HG03432 (cell line): ENCODE measurements at regions not wholly inside any gene's neighbourhood (a gene's known extent, or its start where the extent isn't known, plus 50 kb on each side); places are given as distances from the start of the nearest gene placed in this dataset.

Experiments
- ATAC-seq: cut with Tn5 transposase; IDR thresholded peaks from one replicate; pipeline ENCODE4 v1.9.1; 2021; ENCODE audit warnings: mild to moderate bottlenecking, moderate library complexity; ENCODE audit not compliant: unreplicated experiment

DNA sequence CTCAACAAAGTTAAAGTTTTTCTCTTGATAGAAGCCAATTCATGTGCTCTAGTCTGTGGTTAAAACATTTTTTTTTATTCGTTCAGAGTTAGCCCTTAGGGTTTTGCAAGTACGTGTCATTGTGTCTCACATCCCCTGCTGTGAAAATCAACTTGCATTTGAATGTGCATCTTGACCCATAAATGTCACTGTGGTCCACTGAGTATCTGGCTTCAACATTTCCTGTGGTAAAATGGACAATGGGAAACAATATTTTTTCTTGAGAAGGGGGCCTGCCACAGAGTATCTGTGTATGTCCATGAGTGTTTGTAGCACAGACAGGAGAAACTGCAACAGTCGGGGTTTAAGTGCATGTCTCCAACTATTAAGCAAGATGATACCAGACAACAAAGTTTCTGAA is 554.8 kb upstream of the TENM3 start:
- no peak for ATAC-seq

DNA sequence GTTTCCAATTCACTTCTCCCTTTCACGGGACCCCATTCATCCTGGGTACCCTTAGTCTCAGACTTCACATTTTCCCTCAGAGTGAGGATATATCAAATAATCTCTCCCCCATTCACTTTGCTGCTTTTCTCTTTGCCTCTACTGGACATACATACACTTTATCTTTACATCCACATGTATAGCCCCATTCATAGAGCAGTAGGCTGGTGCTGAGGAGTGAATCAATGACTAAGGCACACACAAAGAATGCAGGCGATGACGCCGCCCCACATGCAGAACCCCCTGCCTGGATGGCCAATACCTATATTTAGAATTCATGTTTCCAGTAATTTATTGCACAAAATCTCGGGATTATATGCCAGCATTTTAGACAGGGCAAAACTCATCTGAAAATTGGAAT is 554.3 kb upstream of the TENM3 start:
- no peak for ATAC-seq

DNA sequence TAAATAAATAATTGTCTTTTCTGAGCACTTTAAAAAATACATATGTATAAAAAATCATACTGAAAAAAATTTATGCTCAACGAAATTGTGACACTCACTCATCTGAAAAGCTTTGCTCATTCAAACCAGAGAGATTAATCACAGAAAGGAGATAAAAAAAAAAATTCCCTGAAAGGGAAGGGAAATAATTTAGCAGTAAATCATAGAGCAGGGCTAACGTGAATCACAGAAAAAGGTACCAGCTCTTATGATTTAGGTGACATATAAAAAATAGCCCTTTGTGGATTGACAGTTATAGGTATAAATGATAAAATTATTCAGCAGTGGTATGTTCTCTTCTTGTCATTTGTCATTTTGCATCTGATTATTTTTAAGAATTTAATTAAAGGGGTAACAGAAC is 552.7 kb upstream of the TENM3 start:
- no peak for ATAC-seq

DNA sequence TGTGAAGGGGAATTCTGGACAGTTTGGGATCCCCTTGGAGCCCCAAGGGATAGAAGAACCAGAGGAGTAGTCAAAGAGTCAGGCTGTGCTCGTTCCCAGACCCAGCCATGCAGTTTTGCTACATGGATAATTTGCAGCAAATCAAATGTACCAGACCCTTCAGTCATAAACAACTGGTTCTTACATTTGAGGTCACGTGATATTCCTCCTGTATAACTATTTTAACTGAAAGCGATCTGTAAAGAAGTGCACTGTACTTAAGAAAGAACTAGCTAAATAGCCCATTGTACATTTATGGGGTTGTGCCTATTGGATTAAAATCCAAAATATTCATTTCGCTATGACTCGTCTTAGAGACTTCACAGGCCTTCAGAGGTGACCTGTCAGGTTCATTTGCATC is 550.2 kb upstream of the TENM3 start:
- ATAC-seq: no peak

DNA sequence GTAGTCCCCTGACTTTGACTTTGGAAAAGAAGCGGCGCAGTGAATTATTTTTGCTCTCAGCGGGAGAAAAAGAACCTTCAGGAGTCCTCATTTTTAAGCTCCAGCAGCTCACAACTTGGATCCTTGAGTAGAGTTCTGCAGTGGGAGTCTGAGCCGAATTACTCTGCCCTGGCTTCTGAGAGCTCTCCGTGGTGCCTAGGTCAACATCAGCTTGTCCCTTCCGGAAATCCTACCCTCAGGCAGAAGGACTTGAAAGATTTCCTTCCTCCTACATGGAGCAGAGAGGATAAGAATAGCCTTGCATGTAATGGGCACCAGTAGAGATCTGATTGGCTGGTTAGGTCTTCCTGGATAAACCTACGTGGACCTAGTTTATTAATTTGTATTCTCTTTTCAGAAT is 549.7 kb upstream of the TENM3 start:
- ATAC-seq: no peak

DNA sequence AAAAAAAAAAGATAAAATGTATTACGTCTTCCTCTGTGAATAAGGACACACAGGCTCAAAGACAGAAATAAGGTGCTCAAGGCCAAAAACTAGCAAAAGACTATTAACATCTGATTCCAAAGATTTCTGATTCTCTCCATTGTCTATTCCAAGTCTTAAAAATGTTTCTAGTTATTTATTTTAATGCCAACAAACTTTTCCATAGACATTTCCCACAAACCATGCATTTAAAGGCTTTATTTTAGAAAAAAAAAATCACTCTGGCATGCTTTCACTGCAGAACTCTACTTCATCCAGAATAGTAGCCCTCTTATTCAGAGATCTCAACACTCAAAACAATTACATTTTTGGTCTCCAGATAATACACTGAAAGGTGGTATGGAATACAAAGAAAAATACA is 545.0 kb upstream of the TENM3 start:
- no peak for ATAC-seq

DNA sequence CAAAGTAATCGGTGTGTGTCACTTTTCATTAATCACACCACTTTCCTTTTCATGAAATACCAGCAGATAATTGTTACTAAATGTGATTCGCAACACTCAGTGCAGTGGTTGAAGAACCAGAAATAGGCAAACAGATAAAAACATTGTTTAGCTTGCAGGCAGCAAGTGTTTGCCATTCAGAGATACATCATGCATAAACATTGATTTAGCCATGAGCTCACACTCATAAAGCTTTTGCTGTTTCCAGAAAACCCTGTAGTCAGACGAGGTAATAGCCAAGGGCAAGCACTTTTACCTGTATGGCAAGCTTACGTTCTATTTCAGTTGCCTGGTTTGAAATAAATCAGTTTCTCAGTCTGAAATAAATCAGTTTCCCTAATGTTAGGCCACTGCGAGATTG is 542.0 kb upstream of the TENM3 start:
- no peak for ATAC-seq

DNA sequence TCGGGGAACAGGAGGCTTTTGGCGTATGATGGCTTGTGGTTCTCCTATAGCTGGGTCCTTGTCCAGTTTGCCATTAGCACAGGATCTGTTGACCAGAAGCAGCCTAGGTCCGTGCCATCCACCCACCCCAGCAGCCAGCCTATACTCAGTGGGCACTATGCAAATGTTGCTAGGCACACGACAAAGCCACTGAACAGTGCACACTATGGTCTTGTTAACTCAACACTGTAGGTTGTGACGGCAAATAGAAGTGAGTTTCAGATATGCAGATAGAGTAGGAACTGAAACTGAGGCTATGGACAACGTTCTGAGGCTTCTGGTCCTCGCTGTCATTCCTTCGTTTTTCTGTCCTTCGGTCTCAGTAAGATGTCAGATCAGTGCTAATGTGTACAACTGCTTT is 541.3 kb upstream of the TENM3 start:
- no peak for ATAC-seq

DNA sequence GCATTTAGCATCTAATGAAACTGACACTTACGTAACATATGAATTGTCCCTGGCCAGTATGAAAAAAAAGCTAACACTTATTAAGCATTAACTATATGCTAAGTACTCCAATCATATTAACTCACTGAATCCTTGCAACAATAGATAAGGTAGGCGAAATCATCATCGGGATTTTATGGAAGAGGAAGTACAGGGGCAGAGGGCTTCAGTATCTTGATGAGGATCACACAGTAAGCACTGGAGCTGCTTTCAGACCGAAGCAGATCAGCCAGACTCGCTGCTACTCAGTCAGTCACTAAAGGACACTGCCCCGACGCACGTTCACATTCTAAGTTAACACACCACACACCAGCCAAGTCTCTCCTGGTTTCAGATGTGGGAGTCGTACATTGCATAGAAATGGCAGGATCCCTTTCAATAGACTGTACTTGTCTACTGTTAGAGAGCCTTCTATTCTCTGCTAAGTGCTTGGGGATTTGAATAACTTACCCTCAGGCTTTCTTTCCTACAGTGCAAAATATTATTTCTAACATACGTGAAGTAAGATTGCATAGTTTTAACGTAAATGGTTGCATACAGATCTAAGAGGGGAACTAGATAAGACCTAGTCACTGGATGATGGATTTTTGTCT is 540.2 kb upstream of the TENM3 start:
- ATAC-seq: no peak

DNA sequence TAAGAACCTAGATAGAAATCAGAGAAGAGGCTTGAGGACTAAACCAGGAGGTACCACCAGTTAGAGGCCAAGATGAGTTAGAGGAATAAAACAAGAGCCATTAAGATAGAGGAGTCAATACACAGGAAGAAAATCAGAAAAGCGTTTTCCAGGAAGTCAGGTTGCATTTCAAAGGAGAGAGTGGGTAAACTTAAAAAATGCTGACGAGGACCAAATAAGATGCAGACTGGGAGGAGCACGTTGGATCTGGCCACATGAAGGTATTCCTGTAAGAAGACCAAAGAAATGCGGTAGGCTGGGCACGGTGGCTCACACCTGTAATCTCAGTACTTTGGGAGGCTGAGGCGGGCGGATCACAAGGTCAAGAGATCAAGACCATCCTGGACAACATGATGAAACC is 533.1 kb upstream of the TENM3 start:
- ATAC-seq: no peak

DNA sequence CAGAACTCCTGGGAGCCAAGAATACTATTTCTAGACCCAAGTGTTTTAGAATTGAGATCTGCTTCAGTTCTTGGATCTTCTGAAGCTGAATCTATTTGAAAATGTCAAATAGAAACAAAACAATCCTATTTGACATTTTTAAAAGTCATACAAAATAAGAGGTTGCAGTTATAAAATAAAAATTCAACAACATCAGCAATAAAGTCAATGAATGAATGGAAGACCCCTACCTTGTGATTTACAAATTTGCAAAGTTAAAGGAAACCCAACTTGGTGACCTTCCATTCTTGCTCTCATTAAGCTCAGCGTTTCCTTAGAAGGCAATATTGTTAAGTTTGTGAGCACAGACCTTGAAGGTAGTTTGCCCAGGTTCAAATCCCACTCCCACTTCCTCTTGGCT is 531.8 kb upstream of the TENM3 start:
- no peak for ATAC-seq

DNA sequence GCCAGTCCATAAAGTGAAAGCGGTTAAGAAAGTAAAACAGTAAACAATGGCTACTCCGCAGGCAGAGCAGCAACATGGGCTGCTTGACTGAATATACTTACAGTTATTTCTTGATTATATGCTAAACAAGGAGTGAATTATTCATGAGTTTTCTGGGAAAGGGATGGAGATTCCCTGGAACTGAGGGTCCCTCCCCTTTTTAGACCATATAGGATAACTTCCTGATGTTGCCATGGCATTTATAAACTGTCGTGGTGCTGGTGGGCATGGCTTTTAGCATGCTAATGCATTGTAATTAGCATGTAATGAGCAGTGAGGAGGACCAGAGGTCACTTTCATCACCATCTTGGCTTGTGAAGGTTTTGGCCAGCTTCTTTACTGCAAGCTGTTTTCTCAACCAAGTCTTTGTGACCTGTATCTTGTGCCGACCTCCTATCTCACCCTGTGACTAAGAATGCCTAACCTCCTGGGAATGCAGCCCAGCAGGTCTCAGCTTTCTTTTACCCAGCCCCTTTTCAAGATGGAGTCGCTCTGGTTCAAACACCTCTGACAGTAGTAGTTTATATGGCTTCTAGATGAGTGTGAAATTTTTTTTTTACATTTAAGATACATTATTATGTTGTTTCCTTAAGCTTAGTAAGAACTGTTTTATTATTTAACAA is 514.8 kb upstream of the TENM3 start:
- no peak for ATAC-seq

DNA sequence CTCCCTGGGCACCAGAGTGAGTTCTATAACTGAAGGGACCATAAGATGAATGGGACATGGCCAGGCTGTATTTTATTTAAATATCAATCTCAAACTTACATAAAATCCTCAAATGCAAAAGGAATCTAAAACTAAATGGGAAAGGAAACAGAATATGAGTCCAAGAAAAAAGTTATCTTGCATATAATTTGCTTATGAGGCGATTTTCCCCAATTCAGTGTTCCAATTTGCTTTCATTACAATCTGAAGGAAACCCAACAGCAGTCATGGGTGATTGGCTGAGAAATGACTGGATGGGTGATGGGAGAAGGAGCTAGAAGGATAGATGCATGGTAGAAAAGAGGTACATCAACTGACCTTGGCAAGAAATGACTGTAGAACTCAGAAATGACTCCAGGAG is 511.3 kb upstream of the TENM3 start:
- no peak for ATAC-seq

DNA sequence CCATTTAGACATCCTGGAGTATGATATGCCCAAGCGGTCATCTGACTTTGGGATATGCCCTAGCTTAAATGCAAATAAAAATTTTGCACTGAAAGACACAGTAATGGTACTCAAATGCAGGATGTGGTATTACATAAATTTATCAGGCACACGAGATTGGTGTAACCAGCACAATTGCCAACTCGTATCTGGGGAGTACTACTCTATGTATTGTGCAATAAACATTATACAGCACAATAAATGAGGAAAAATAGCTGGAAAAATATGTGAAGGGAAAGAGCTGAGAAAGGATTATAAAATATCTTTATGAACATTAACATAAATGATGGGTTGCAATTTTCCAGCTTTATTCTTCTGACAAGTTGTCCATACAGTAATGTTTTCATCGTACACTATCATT is 505.5 kb upstream of the TENM3 start:
- ATAC-seq: no peak

DNA sequence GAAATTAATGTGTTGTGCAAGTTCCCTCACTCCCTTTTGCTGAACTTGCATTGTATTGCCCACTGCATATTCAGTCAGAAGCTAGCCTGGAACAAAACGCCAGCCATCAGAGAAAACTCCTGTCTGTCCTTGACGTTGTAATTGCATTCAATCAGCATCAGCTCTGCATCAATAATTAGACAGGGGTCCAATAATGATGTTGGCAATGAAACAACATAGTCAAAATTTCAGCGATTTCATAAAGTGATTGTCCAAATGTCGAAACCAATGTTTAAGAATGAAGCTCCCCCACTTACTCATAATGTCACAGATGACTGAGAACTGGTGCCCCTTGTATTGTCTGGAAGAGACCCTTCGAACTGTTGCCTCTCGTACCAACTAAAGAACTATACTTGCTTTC is 504.2 kb upstream of the TENM3 start:
- ATAC-seq: no peak

DNA sequence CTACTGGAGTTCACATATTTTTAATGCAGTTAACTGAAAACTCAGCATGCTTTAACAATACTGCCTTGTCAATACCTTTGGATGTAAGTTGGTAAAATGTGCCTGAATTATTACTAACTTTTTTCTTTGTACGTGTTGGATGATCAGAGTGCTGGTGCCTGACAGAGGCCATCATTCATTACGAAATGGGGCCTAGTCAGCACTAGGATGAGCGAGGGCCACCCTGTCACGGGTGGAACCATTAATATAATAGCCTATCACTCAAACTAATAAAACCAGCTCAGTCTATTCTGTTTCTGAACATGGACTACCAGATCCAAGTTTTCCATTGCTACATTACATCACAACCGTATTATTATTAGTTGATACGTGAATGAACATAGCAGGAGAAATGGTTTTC is 501.7 kb upstream of the TENM3 start:
- ATAC-seq: no peak

DNA sequence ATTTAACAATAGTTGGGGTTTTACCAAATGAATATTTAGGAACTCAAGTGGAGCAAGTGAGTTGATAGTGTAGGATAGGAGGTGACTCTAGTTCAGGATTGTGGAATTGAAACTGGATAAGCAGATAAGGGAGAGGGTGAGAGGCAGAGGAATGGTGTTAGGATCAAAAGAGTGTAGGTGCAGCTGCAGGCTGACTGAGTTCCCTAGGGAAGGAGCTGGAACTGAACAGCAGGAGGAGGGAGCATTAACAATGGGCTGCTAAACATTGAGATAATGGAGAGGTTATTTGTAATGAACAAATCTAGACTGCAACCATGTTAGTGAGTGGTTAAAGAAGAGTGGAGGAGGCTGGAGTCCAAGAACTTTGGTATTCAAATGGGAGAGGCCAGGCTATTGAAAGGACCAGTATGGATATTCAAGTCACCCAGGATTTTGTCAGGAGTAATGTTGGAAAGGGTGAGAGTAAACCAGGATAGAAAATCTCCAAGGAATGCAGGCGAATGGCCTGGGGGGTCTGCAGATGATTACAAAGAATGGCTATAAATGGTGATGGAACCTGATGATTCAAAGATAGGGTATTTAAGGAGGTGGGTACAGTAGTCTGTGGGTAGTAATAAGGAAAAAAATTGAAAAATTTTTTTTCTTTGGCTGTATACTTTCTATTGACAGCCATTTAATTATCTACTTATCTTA is 497.1 kb upstream of the TENM3 start:
- ATAC-seq: no peak

DNA sequence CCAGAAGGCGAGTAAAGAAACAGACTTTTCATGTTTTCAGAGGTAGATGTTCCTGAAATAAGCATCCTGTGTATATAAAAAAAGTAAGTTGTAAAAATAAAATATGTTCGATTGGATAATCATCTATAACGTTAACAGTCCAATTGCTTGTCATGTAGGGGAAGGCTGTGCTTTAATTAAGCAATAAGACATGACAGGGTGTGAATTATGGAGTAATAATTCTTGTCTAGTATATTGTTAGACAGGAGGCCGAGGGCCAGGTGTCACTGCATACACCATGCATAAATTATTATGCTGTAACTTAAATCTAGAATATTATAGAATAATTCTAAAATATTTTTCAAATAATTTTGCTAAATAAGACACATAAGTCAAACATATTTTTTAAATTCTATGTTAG is 494.6 kb upstream of the TENM3 start:
- ATAC-seq: no peak

DNA sequence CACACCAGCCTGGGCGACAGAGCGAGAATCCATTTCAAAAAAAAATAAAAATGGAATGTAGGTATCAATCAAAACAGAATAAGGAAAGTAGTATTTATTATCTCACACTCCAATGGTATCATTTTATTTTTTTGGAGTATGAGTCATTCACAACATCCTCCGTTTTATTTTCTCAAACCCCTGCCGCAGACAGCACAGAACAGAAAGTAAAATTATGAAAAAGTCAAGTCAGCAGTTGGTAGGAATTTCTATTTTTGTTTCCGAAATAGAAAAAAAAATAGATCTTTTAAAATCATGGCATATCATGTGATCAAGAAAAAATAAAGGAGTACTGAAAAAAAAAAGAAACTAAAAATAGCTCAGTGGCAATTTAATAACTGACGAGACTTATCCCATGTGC is 490.7 kb upstream of the TENM3 start:
- ATAC-seq: no peak

DNA sequence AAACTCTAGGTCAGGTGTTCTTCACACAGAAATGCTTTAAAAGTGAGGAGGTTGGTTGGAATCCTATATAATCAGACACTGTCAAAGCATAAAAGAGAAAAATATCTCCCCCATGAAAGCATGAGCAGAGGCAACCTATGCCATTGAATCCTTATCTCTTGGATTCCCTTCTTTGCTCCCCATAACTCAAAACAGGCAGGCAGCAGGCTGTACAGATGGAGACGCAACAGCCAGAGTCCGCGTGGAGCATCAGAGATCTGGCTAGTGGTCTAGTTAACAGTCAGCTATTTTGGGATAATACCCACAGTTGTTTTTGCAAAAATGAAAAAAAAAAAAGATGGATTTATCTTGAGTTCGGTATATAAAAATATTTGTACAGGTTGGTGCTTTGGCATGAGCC is 490.0 kb upstream of the TENM3 start:
- ATAC-seq: no peak

DNA sequence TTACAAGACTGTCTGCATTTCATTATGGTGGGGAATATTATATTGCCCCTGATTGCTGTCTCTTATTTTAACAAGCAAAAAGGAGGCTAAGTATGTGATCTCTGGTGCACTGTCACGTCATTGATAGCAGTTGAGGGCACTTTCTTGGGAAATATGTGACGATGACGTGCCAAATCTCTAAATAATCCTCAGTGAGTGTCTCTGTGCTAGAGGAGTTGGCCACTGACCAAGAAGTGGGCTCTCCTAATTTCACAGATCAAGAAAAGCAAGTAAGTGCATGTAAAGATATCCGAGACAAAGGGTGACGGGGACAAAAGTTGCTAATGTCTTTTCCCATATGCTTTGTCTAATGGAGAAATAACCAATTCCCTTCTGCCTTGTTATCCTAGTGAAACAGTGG is 487.4 kb upstream of the TENM3 start:
- no peak for ATAC-seq

DNA sequence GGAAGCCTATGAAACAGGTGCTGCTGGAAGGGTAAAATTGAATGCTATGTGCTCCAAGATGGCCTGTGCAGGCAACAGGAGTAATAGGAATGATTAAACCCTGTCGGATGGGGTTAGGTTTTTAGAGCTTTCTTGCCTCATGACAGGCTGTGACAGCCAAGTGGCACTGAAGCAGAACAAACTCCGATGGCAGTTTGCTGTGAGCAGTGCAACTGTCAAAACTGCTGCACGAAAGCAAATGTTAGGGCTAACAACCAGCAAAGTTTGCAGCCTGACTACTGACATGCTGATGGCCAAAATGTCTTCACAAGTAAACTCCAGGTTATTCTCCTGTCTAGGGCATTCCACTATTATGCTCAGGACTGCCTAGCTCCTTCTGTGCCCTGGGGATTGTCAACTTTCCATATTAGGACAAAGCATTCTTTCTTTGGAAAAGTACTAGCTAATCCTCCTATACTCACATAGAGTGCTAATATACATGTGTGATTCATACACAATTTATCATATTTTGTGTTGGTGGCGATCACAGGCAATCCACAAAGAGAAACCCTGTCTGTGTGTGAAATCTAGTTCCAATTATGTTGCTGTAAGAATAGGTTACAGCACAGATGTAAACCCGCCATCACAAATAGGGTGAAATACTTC is 486.6 kb upstream of the TENM3 start:
- ATAC-seq: no peak
